PC-9 (cell line): ENCODE measurements at regions not wholly inside any gene's neighbourhood (a gene's known extent, or its start where the extent isn't known, plus 50 kb on each side); places are given as distances from the start of the nearest gene placed in this dataset.

ENCODE experiments used
- BruUV-seq: library from RNA; stranded (reverse); fragments of 400-500 nt; replicated peaks from 2 replicates; lab custom pipeline; 2021; lab: Mats Ljungman, UMichigan
- CTCF ChIA-PET: fragments of 300-600 bp; sonication (Branson Sonifier 250); formaldehyde crosslinking; loops from one replicate; lab custom pipeline; 2022; ENCODE audit warnings: antibody characterized with exemption; lab: Charles Lee
- POLR2A ChIA-PET: fragments of 300-600 bp; sonication (Branson Sonifier 250); formaldehyde crosslinking; loops from one replicate; lab custom pipeline; 2022; ENCODE audit warnings: antibody characterized with exemption; ENCODE audit not compliant: unreplicated experiment; lab: Charles Lee
- DNase-seq, 2 experiments: peaks; one replicate each; pipeline versions ENCODE4 v3.0.0 to v3.0.0-alpha.2; 2015 to 2022; ENCODE audit warnings: mixed read lengths in 1 of 2
- H2AFZ ChIP-seq: fragments of 200-600 bp; sonication (generic); 2 replicates; pipeline ENCODE4 v1.8.1; 2017; ENCODE audit warnings: antibody characterized with exemption
- H3F3A ChIP-seq: fragments of 200-600 bp; sonication (generic); 2 replicates; pipeline ENCODE4 v1.8.1; 2017; ENCODE audit warnings: antibody characterized with exemption, mild to moderate bottlenecking, low read depth; ENCODE audit not compliant: insufficient read depth
- H3K27ac ChIP-seq: fragments of 200-600 bp; sonication (generic); 2 replicates; pipeline ENCODE4 v1.6.1; 2016; ENCODE audit warnings: mixed run types
- H3K27me3 ChIP-seq: fragments of 200-600 bp; sonication (generic); 2 replicates; pipeline ENCODE4 v1.6.1; 2016; ENCODE audit warnings: low read depth, mixed run types; ENCODE audit not compliant: insufficient read depth
- H3K36me3 ChIP-seq: fragments of 200-600 bp; sonication (generic); 2 replicates; pipeline ENCODE4 v1.6.1; 2016; ENCODE audit warnings: low read depth, mixed run types
- H3K4me1 ChIP-seq: fragments of 200-600 bp; sonication (generic); replicated peaks from 2 replicates; pipeline ENCODE4 v1.6.1; 2016; ENCODE audit warnings: mixed run types; ENCODE audit not compliant: insufficient read depth
- H3K4me2 ChIP-seq: fragments of 200-600 bp; sonication (generic); 2 replicates; pipeline ENCODE4 v1.6.1; 2017; ENCODE audit warnings: mixed run types
- H3K4me3 ChIP-seq: fragments of 200-600 bp; sonication (generic); 2 replicates; pipeline ENCODE4 v1.6.1; 2016; ENCODE audit warnings: mixed run types
- H3K79me2 ChIP-seq: fragments of 200-600 bp; sonication (generic); 2 replicates; pipeline ENCODE4 v1.6.1; 2017; ENCODE audit warnings: low read depth, mixed run types
- H3K9me2 ChIP-seq: fragments of 200-600 bp; sonication (generic); 2 replicates; pipeline ENCODE4 v1.8.1; 2017; ENCODE audit warnings: mild to moderate bottlenecking; ENCODE audit not compliant: insufficient read depth
- H3K9me3 ChIP-seq: fragments of 200-600 bp; sonication (generic); 2 replicates; pipeline ENCODE4 v1.8.1; 2016; ENCODE audit warnings: low read depth; ENCODE audit not compliant: insufficient read depth
- H4K20me1 ChIP-seq: fragments of 200-600 bp; sonication (generic); 2 replicates; pipeline ENCODE4 v1.8.1; 2017; ENCODE audit not compliant: insufficient read depth
- CTCF ChIP-seq: fragments of 200-600 bp; sonication (generic); conservative IDR thresholded peaks from 2 replicates; pipeline ENCODE4 v1.6.1; 2017; ENCODE audit warnings: mixed run types, antibody characterized with exemption, mild to moderate bottlenecking, moderate library complexity
- EZH2 ChIP-seq: fragments of 200-600 bp; sonication (generic); IDR thresholded peaks from 2 replicates; pipeline ENCODE4 v1.8.0; 2017; ENCODE audit warnings: antibody characterized with exemption, low read depth
- intact Hi-C: fragments of 100-400 bp; cut with micrococcal nuclease; formaldehyde crosslinking; loops from one replicate; pipeline ENCODE4 v1.10.0; 2022; ENCODE audit not compliant: unreplicated experiment

DNA sequence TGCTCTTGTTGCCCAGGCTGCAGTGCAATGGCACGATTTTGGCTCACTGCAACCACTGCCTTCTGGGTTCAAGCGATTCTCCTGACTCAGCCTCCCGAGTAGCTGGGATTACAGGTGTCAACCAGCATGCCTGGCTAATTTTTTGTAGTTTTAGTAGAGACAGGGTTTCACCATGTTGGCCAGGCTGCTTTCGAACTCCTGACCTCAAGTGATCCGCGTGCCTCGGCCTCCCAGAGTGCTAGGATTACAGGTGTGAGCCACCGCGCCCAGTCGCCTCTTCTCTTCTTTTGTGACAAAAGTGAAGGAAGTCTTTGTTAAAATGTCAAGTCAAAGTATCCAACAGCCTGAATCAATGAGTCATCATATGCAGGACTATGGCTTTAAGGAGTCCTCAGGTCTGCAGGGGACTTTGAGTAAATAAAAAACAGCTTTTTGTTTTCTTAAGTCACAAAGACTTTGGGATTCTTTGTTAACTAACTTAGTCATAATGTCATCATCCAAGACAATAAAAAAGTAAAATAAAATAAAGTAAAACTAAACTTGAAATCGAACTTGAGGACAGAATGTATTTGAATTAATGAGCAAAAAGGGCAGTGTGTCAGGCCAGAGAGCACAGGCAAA lies 1153.2 kb downstream of the SUCLG1 start:
- intact Hi-C loops, result no loop called here
- no peaks in the 10 kb centered on the region for H3K4me1 ChIP-seq
- no peaks in the 10 kb centered on the region for H3K36me3 ChIP-seq
- no peaks in the 10 kb centered on the region for H3K27me3 ChIP-seq
- no peak overlapping the region for H3K4me3 ChIP-seq
- BruUV-seq, result no TSS peak
- no peaks in the 10 kb centered on the region for H3F3A ChIP-seq
- no peaks in the 10 kb centered on the region for H4K20me1 ChIP-seq
- no peaks in the 10 kb centered on the region; the same call in 1 of the 2 replicates for H3K9me2 ChIP-seq
- CTCF ChIA-PET, result no interaction called here
- no peak overlapping the region for H3K4me2 ChIP-seq
- no peak for DNase-seq
- H3K9me3 ChIP-seq, result no peaks in the 10 kb centered on the region
- H3K79me2 ChIP-seq, result no peaks in the 10 kb centered on the region
- TF ChIP-seq CTCF (no peak), EZH2 (no peak)
- POLR2A ChIA-PET, result no interaction called here
- H2AFZ ChIP-seq, result no peak overlapping the region
- H3K27ac ChIP-seq, result no peak overlapping the region

GRCh38 chr2:83291083-83291482 lies 1168.0 kb downstream of the SUCLG1 start:
- no TSS peak for BruUV-seq
- H3K27me3 ChIP-seq, result no peaks in the 10 kb centered on the region
- no peaks in the 10 kb centered on the region for H3K36me3 ChIP-seq
- H2AFZ ChIP-seq, result no peak overlapping the region
- TF ChIP-seq CTCF (no peak), EZH2 (no peak)
- no peak overlapping the region for H3K4me2 ChIP-seq
- DNase-seq, result no peak
- ChIA-PET POLR2A (no interaction called here), CTCF (no interaction called here)
- H3K79me2 ChIP-seq, result no peaks in the 10 kb centered on the region
- no peak overlapping the region for H3K4me3 ChIP-seq
- intact Hi-C loops, result no loop called here
- no peaks in the 10 kb centered on the region for H3K9me3 ChIP-seq
- H3K9me2 ChIP-seq, result no peaks in the 10 kb centered on the region
- H3F3A ChIP-seq, result no peaks in the 10 kb centered on the region
- H3K27ac ChIP-seq, result no peak overlapping the region
- H4K20me1 ChIP-seq, result no peaks in the 10 kb centered on the region
- H3K4me1 ChIP-seq, result no peaks in the 10 kb centered on the region

GRCh38 chr2:83282841-83283240 lies 1176.2 kb downstream of the SUCLG1 start:
- Histone ChIP-seq H3K27me3 (no peaks in the 10 kb centered on the region), H3K4me3 (no peak overlapping the region), H3K27ac (no peak overlapping the region), H3K9me3 (no peaks in the 10 kb centered on the region), H2AFZ (no peak overlapping the region), H4K20me1 (no peaks in the 10 kb centered on the region), H3K9me2 (no peaks in the 10 kb centered on the region), H3F3A (no peaks in the 10 kb centered on the region), H3K79me2 (no peaks in the 10 kb centered on the region), H3K4me1 (no peaks in the 10 kb centered on the region), H3K4me2 (no peak overlapping the region), H3K36me3 (no peaks in the 10 kb centered on the region)
- intact Hi-C loops, result no loop called here
- CTCF ChIA-PET, result no interaction called here
- no peak for DNase-seq
- TF ChIP-seq EZH2 (no peak), CTCF (no peak)
- POLR2A ChIA-PET, result no interaction called here
- BruUV-seq, result no TSS peak
